ENCODE measurements at regions not wholly inside any gene's neighbourhood (a gene's known extent, or its start where the extent isn't known, plus 50 kb on each side); places are given as distances from the start of the nearest gene placed in this dataset.

DNA sequence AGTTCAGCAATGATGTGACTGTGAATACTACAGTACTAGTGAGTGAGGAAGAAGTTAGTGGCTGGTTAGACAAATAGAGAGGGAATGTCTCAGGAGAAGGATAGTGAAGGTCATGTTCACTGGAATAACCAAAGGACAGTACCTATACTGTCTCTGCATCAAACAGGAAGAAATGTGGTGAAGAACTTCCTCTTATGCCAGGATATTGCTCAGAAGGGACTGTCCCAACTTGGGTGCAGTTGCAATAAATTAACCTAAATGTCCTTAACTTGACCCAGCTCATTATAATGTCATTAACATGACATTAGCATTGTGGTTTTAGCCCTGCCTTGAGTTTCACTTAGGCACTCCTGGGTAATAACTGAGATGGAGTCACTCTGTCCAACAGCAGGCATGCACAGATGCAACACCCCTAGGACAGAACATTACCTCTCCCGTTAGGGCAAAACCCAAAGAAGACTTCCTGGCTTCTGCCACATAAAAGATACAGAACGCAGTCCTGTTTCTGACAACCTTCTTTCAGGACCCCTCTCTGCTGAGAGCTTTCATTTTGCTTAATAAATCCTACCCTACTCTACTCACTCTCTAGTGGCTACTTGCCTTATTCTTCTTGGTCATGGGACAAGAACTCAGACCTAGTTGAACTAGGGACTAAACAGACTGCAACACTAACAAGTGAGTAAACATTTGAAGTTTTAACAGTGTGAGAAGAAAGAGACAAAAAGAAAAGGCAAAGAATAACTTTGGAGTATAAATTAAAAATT, 1591.6 kb upstream of the MIR17HG start:
- no peak for DNase-seq

DNA sequence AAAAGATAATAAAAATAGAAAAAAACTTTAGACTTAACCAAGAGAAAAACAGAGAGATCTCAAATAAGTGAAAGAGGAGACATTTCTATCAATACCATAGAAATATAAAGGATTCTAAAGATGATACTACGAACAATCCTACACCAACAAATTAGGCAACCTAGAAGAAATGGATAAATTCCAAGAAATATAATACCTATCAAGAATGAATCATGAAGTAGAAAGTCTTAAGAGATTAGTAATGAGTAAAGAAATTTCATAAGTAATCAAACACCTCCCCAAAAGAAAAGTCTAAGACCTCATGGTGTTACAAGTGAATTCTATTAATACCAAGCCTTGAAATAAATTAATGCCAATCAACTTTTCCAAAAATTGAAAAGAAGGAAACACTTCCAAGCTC, 1584.5 kb upstream of the MIR17HG start:
- DNase-seq, result no peak

DNA sequence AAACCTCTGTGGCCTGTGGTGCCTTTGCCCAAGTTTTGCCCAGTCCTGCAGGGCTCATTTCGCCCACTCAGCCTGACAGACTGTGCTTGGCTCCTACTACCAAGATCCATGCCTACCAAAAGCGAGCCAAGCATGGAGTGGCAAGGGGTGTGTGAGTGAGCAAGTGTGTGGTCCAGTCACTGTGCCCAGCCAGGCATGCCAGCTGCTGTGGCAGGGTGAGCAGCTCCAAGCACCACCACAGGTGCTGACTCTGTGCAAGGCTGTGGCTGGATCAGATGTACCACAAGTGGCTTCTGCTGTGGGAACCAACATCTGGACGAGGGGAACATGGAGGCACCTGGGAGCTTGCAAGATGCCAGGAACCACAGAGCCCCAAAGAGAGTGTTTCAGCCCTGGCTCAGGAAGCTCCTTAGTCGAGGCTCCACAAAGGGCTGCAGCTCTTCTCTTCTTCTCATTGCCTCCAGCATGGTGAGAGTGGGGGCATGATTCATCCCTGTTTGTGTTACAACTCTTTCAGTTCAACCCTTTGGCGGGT, 1564.2 kb upstream of the MIR17HG start:
- no peak for DNase-seq

DNA sequence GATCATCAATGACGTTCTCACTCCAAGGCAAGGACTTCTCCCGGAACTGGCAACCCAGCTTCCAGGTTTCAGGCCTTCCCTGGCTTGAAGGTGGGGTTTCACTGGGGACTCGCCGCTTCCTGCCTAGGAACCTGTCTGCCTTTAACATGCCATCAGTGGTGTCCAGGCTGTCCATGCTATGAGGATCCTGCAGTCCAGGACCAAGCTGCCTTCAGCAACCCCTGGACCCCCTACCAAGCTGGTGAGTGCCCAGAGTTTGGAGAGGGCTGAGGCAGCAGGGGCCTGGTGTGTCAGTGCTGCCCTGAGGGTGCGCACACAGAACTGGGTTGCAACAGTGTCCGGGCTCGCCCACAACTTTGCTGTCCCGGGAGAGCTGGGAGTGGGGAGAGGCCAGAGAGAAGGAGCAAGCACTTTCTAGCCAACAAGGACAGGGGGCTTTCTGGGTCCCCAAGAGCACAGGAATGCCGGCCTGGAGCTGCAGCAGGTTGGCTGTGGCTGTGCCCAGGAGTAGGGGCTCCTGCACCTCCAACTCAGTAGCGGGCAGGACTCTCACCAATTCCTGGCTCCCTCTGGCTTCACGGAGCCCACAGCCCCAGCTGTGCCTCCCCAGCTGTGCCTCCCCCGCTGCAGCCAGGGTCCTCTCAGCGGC, 1563.2 kb upstream of the MIR17HG start:
- DNase-seq, result no peak

DNA sequence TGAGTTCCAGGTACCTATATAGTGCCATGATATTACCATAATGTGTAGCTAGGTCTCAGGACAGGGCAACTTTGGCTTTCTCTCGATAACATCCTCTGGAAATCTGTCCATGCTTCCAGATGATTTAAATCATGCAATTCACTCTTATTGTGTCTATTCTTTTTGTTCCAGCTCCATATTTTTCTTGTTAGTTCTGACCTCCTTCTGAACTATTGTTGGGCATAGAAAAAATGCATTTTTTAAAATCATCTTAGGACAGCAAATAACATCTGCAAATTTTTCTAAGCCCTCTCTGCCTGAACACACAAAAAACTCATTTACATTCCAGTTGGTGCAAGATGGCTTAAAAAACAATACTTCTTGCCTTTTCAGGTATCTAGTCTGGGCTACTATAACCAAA, 1561.0 kb upstream of the MIR17HG start:
- DNase-seq, result no peak

DNA sequence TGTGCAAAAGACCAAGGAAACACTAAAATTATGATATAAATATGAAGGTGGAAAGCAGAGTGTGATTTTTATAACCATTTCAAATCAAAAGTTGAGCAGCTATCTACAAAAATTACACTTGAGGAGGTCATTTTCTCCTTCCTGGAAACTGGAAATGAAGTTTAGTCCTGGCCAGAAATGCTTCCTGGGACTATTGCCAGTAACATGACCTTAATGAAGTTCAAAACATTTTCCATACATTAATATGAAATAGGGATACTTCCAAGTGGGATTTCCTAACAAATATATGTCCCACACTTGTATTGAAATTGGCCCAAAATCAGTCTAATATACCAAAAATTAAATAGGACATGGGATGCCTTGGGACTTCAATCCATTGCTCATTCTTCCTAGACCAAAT, 1556.8 kb upstream of the MIR17HG start:
- no peak for DNase-seq

DNA sequence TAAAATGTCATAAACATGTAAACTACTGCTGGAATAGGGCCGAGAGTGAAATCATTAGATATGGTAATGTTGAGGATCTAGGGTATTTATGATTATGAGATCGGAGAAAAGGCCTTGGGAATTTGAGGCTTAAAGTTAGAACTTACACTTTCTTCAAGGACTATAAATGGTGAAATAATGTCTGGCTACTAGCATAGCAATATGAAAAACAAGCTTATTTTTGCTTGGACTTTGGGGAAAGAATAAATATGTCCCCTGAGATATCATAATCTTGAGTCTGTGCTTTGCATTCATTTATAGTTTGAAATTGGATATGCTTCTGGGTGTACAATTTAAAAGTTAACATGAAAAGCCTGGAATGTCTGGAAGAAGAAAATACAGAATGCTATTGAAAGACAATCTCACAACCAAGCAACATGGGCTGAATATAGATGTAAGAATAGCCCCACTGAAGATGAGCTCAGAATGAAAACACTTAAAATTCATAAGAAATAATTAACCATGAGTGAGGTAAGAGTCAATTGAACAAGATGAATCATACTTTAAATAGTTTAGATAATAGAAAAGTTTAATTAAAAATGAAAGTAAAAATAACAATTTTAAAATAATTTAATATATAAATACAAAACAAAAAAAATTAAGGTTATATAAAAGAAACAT, 1555.4 kb upstream of the MIR17HG start:
- DNase-seq, result no peak

DNA sequence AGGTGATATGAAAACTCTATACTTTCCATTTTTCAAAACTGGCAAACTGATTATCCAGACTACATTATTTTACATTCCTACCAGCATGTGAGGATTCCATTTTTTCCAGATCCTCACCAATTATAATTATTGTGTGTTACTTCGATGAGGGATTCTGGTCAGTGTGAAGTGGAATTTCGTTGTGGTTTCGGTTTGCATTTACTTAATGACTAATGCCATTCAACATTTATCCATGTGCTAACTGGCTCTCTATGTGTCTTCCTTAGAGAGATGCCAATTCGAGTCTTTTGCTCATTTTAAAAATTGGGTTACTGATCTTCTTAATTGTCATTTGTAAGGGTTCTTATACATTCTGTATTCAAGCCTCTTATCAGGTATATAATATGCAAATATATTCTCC, 1551.3 kb upstream of the MIR17HG start:
- DNase-seq, result no peak

DNA sequence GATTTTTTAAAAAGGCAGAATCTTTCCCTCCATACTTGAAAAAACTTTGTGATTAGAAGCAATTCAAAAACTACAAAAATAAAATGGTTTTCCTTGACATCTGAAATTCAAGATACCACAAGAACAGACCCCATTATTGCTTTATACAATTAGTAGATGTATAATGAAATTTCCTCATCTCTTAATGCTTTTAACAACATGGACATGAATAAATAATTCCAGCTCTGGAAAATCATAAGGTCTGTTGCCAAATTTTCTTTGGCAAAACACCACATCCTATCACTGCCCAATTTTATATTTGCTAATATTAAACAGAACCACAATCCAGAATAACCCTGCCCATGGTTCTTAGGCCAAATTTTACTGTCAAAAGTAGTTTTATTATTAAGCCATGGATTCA, 1543.6 kb upstream of the MIR17HG start:
- no peak for DNase-seq

DNA sequence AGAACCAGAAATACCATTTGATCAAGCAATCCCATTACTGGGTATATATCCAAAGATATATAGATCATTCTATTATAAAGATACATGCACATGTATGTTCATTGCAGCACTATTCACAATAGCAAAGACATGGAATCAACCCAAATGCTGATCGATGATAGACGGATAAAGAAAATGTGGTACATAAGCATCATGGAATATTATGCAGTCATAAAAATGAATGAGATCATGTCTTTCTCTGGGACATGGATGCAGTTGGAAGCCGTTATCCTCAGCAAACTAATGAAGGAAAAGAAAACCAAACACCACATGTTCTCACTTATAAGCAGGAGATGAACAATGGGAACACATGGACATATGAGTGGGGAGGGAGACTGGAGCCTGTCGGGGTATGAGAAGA, 1540.9 kb upstream of the MIR17HG start:
- DNase-seq, result no peak

DNA sequence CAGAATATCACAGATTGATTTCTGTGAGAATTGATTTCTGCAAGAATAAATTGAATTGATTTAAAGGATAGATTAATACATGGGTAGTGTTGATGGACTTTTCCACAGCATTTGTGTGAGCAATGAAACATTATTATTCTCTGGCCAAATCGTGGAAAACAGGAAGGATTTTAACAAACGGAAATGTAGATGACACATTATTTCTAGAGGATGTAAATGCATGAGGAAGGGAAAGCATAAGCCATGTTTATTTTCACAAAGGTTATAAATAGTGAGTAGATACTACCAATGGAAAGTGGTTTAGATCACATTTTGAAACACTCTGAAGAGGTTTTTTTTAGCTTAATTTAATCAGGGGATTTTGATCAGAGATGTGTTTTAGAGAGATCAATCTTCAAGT, 1534.6 kb upstream of the MIR17HG start:
- DNase-seq, result no peak

DNA sequence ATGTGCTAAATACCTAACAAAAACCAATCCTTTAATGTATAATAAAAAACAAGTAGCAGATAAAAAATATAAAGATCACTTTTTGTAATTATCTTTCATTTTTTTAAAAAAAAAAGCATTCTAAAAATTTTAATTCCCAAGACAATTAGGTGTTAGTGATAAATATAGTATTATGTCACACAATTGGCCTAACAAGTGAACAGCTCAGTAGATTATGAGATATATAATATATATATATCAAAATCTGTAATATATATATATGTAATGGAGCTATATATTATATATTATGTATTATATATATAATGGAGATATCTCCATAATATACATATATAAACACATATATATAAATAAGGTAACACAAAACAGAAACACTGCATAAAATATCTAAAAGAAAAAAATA, 1531.1 kb upstream of the MIR17HG start:
- DNase-seq, result no peak

DNA sequence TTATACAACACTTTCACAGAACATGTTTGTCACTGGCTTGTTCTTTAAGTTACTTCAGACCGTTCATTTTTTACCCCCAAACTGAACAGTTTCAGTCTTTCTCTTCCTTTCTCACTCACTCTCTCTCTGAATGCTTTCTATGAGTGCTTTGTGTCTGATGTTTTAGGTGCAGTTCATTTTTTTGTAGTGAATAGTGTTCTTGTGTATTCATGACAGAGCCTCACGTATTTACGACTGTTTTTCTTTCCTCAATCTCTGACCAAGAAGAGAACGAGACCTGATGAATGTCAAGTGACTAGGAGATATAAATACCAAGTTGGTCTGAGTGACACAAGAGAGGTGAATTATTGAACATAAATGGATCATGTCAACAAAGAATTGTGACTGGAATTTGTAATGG, 1525.0 kb upstream of the MIR17HG start:
- no peak for DNase-seq

DNA sequence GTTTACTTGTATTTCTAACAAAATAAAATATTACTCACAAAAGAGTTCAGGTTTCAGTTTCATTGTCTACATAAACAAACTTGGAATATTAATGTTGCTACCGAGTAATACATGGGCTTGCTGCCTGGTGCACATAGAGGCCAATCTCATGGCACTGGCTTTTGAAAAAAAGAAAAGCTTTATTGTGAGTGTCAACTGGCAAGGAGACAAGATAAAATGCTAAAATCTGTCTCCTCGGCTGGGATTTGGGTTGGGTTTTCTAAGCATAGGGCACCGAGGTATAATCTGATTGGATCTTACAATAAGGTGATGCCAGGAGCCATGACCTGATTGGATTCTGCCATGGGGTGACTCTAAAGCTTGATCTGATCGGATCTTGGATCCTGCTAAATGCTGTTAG, 1519.9 kb upstream of the MIR17HG start:
- no peak for DNase-seq

DNA sequence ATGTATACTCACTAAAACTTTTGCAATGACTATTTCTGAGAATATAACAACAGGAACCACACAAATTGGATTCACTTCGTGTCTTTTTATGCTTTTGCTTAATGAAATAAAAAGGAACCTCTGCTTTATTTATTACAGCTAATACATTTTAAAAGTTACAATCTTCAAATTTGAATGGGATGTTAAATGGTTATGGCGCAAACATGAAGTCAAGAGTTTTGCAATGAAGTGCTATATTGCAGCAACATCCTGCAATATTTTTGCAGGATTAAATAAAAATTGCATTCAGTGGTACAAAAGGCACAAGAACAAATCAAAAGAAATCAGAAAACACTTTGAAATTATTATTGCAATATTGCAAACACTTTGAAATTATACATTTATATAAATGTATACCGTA, 1519.0 kb upstream of the MIR17HG start:
- no peak for DNase-seq

DNA sequence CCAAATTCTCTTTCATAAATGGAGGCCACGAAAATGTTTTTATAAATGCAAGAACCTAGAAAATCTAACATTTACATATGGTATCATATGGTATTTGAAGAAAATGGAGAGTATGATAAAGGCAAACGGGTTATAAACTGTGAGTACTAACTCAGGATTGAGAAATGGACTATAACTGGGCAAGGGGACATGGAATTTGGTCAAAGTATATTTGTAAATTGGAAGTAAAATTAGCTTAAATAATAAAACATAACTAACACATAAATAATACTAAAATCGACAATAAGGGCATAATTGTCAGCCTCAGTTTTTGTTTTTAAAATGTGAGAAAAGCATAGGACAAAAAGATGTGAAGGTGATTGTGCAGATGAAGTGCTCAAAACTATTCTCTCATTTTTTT, 1516.3 kb upstream of the MIR17HG start:
- DNase-seq, result no peak

DNA sequence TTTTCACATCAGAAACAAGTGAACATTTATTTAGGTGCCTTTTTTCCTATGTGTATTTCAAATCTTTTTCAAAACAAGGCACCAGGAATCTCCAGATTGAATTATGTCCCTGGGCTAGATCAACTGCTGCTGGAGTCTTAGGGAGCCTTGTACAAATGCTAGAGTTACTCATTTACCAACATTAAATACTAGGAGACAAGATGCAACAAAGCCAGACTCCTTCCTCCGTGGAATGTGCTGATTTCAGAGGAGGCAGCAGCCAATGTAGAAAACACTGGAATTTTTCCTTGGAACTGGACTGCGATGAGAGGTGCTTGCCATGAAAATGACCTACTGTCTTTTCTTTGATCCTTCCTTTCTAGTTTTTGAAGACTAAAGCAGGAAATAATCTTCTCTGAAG, 1514.7 kb upstream of the MIR17HG start:
- no peak for DNase-seq

DNA sequence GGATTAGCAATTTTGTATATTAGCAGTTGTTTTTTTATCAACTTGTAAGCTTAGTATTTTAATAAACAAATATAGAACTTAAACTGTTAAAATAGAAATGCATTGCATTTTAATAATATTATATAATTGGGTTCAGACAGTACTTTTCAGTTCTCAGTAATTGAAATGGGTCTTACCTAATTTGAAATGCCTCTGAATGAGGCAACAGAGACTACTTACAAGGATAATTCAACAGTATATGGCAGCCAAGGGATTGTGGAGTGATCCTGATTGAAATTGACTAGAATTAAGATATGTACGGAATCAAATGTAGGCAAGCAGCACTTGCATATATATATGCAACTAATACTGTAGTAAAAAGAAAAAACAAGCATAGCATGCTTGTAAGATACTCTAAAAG, 1503.9 kb upstream of the MIR17HG start:
- no peak for DNase-seq

DNA sequence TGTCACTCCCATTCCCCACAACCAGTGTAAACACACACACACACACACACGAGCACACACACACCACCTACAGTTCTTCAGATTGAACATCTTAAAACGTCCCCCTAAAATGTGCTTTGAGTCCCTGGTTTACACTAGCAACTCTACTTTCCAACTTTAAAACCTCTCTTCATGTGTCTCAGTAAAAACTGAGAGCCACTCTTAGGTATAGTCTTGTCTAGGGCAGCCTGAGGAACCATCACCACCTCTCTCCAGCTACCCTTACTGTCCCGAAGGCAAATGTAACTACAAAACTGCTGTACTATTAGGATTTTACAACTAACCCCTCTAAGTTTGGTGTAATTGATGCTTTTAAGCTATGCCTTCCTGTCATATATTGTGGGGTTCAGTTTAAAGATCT, 1501.6 kb upstream of the MIR17HG start:
- DNase-seq, result no peak

DNA sequence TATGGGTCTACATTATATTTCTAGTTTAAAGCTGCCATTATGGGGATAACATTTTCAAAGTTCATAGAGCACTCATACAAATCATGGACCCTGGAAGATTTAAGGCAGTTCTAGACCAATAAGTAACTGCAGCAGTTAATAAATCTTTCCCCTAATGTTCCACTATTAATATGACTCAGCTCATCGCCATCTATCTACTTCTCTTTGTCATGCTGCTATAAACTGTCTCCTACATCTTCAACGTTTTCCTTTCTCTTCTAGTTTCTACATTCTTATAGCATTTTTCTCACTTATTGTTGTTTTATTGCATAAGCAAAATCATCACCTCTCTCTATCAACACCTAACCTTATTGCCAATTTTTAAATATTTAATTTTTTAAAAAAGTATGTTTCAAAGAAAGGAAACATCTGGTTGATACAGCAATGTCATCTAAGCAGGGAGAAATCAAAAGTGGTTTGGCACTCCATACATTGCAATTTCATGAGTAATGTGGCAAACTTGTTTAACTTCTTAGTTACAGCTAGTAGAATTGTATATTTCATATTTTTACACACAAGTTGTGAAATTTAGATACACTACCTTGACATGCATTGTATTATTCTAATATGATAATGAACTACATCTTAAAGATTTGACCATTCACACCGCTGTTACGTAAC, 1500.4 kb upstream of the MIR17HG start:
- DNase-seq, result no peak

DNA sequence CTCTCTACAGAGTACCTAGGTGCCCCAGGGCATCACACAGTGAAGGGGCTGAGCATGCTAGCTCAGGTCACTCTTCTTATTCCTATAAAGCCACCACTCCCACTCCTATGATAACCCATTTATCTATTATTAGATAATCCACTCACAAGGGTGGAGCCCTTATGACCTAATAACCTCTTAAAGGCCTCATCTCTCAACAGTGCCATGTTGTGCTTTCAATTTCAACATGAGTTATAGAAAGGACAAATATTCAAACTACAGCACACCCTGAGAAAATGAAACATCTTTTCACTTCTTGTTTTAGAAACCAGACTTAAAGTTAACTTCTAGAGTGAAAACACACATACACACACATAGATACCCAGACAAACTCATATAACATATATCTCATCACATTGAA, 1494.9 kb upstream of the MIR17HG start:
- no peak for DNase-seq

DNA sequence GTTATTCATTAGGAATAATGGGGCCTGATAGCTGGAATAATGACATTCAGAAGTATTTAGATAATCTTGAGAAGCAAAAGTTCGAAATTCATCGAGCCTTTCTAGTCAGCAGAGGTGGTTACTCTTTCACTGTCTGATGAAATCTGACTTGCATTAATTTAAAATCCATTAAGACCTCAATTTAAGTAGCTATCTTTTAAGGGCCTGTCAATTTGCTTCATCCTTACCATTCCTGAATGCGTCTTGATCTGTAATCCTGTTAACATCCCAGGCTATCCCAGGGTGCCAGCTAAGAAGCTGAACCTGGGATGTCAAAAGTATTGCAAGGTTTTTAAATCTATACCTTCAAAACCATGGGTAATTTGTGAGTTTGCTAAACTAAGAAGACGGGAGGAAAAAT, 1491.0 kb upstream of the MIR17HG start:
- DNase-seq, result no peak

DNA sequence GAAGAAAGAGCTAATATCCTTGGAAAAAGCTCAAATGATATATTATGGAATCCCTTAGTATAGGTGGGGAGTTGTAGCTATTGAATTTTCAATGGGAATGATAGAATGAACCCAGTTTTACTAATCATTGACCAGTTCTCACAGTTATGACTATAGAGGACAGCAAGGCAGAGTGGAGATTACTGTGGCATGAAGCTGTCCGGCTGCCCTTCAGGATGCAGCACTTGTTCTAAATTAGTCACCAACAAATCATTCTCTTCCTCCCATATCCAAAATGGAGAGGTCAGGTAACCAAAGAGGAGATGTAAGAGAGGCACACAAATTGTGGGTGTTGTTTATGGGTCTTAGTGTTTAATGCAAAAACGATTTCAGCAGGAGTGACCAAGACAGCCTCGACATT, 1490.0 kb upstream of the MIR17HG start:
- DNase-seq, result no peak

Data from activated CD4-positive, alpha-beta T cell treated with anti-CD3 and anti-CD28 coated beads, Interleukin-2, Interleukin-6, amounts not matched to agents 100 ng/mL and 50 ng/mL, durations not matched to agents 16 hours and 8 hours (primary cell).